Cardiac muscle cell (in vitro differentiated cells and primary cell): ENCODE measurements at regions not wholly inside any gene's neighbourhood (a gene's known extent, or its start where the extent isn't known, plus 50 kb on each side); places are given as distances from the start of the nearest gene placed in this dataset.
"Not testable (repeated sequence)": the region's sequence is repeated elsewhere in the genome, so short reads cannot be mapped to it uniquely, and the experiment has no call there.

Source experiments
- DNase-seq, 2 donors: peaks; one replicate each; pipeline versions ENCODE4 v3.0.0 to v3.0.0-alpha.2; 2010 to 2017; ENCODE audit warnings: low read depth in 1 of 2, low spot score in 1 of 2
- H3K27ac ChIP-seq: fragments of 200-600 bp; sonication (generic); 2 replicates; pipeline ENCODE4 v1.5.1; 2016
- H3K27me3 ChIP-seq: fragments of 200-600 bp; sonication (generic); 2 replicates; pipeline ENCODE4 v1.6.0; 2016; ENCODE audit warnings: control low read depth
- H3K36me3 ChIP-seq: fragments of 200-600 bp; sonication (generic); 2 replicates; pipeline ENCODE4 v1.5.1; 2016; ENCODE audit warnings: control low read depth
- H3K4me1 ChIP-seq: fragments of 200-600 bp; sonication (generic); 2 replicates; pipeline ENCODE4 v1.8.1; 2017; ENCODE audit warnings: low read depth, mild to moderate bottlenecking, mixed run types
- H3K4me3 ChIP-seq: fragments of 200-600 bp; sonication (generic); 2 replicates; pipeline ENCODE4 v1.5.1; 2016; ENCODE audit warnings: mild to moderate bottlenecking
- H3K9me3 ChIP-seq: fragments of 200-600 bp; sonication (generic); 2 replicates; pipeline ENCODE4 v1.5.1; 2017; ENCODE audit warnings: low read depth, mild to moderate bottlenecking, control low read depth
- CTCF ChIP-seq: IDR thresholded peaks from 2 replicates; pipeline ENCODE4 v1.5.1; 2012; ENCODE audit warnings: low read depth, mild to moderate bottlenecking, low read length

GRCh38 chr14:48568252-48568651 is 892.8 kb upstream of the MDGA2 start:
- Histone ChIP-seq H3K36me3 (no peaks in the 10 kb centered on the region), H3K4me1 (no peaks in the 10 kb centered on the region)
- DNase-seq, result no peak

GRCh38 chr14:48563489-48563888 is 888.1 kb upstream of the MDGA2 start:
- Histone ChIP-seq H3K4me3 (no peak overlapping the region), H3K27ac (no peak overlapping the region), H3K27me3 (no peaks in the 10 kb centered on the region), H3K36me3 (no peaks in the 10 kb centered on the region), H3K9me3 (no peaks in the 10 kb centered on the region), H3K4me1 (no peaks in the 10 kb centered on the region)
- TF ChIP-seq CTCF, result no peak
- DNase-seq, result no peak

More at GRCh38 chr14:48568252-48568651, 892.8 kb upstream of the MDGA2 start:
- no peak for TF ChIP-seq CTCF
- Histone ChIP-seq H3K27ac (no peak overlapping the region), H3K27me3 (no peaks in the 10 kb centered on the region), H3K9me3 (no peaks in the 10 kb centered on the region), H3K4me3 (no peak overlapping the region)

GRCh38 chr14:48561438-48561837 is 886.0 kb upstream of the MDGA2 start:
- H3K4me3 ChIP-seq, H3K4me1 ChIP-seq, H3K27ac ChIP-seq, DNase-seq, H3K27me3 ChIP-seq, H3K36me3 ChIP-seq, H3K9me3 ChIP-seq: not testable (repeated sequence)

- H3K4me3 ChIP-seq, result no peak overlapping the region
- no peaks in the 10 kb centered on the region for H3K27me3 ChIP-seq
- TF ChIP-seq CTCF, result no peak
- no peaks in the 10 kb centered on the region for H3K9me3 ChIP-seq
- no peak for DNase-seq
- H3K4me1 ChIP-seq, result no peaks in the 10 kb centered on the region
- no peaks in the 10 kb centered on the region for H3K36me3 ChIP-seq
- no peak overlapping the region for H3K27ac ChIP-seq
These were observed 885.0 kb upstream of the MDGA2 start for GRCh38 chr14:48560421-48560820.

- Histone ChIP-seq H3K27me3 (no peaks in the 10 kb centered on the region), H3K36me3 (no peaks in the 10 kb centered on the region), H3K27ac (no peak overlapping the region), H3K4me1 (no peaks in the 10 kb centered on the region), H3K4me3 (no peak overlapping the region), H3K9me3 (no peaks in the 10 kb centered on the region)
- no peak for TF ChIP-seq CTCF
- no peak for DNase-seq
These were observed 878.0 kb upstream of the MDGA2 start for GRCh38 chr14:48553443-48553842.

GRCh38 chr14:48546996-48547395 is 871.6 kb upstream of the MDGA2 start:
- no peak overlapping the region for H3K27ac ChIP-seq
- H3K27me3 ChIP-seq, result no peaks in the 10 kb centered on the region
- TF ChIP-seq CTCF, result no peak
- H3K4me1 ChIP-seq, result no peaks in the 10 kb centered on the region
- no peaks in the 10 kb centered on the region for H3K36me3 ChIP-seq
- no peak overlapping the region for H3K4me3 ChIP-seq
- H3K9me3 ChIP-seq, result no peaks in the 10 kb centered on the region
- no peak for DNase-seq
